Midbrain (tissue), 1 donor: ENCODE measurements at regions not wholly inside any gene's neighbourhood (a gene's known extent, or its start where the extent isn't known, plus 50 kb on each side); places are given as distances from the start of the nearest gene placed in this dataset.

Experiments used
- DNase-seq: peaks from one replicate; lab custom pipeline; 2025; lab: John Stamatoyannopoulos, UW

GRCh38 chr14:76664790-76665189 lies 96.5 kb upstream of the VASH1 start:
- no peak for DNase-seq

GRCh38 chr14:76666746-76667145 lies 94.5 kb upstream of the VASH1 start:
- DNase-seq, result no peak

- no peak for DNase-seq
Measured at GRCh38 chr14:76669770-76670169, 91.5 kb upstream of the VASH1 start.

GRCh38 chr14:76672123-76672522 lies 89.1 kb upstream of the VASH1 start:
- no peak for DNase-seq

- no peak for DNase-seq
Measured at GRCh38 chr14:76673261-76673660, 88.0 kb upstream of the VASH1 start.

- DNase-seq, result no peak
Measured at GRCh38 chr14:76675046-76675445, 86.2 kb upstream of the VASH1 start.

- no peak for DNase-seq
Measured at GRCh38 chr14:76676539-76676938, 84.7 kb upstream of the VASH1 start.

- no peak for DNase-seq
Measured at GRCh38 chr14:76677534-76678145, 83.6 kb upstream of the VASH1 start.

GRCh38 chr14:76678244-76678800 lies 82.9 kb upstream of the VASH1 start:
- DNase-seq, result no peak

GRCh38 chr14:76682367-76682766 lies 78.9 kb upstream of the VASH1 start:
- DNase-seq, result no peak

- DNase-seq, result no peak
Measured at GRCh38 chr14:76686646-76687045, 74.6 kb upstream of the VASH1 start.

GRCh38 chr14:76687611-76688382 lies 73.5 kb upstream of the VASH1 start:
- DNase-seq, result no peak

GRCh38 chr14:76688383-76688671 lies 72.9 kb upstream of the VASH1 start:
- no peak for DNase-seq

GRCh38 chr14:76690502-76691105 lies 70.7 kb upstream of the VASH1 start:
- DNase-seq, result no peak

- DNase-seq, result no peak
Measured at GRCh38 chr14:76694106-76694505, 67.2 kb upstream of the VASH1 start.

- DNase-seq, result no peak
Measured at GRCh38 chr14:76695263-76695920, 65.9 kb upstream of the VASH1 start.

- DNase-seq, result no peak
Measured at GRCh38 chr14:76696361-76696760, 64.9 kb upstream of the VASH1 start.

GRCh38 chr14:76696791-76697190 lies 64.5 kb upstream of the VASH1 start:
- no peak for DNase-seq

GRCh38 chr14:76697246-76697905 lies 63.9 kb upstream of the VASH1 start:
- DNase-seq, result no peak

- DNase-seq, result no peak
Measured at GRCh38 chr14:76698191-76698590, 63.1 kb upstream of the VASH1 start.

- DNase-seq, result no peak
Measured at GRCh38 chr14:76698631-76699030, 62.6 kb upstream of the VASH1 start.
